ENCODE measurements at regions not wholly inside any gene's neighbourhood (a gene's known extent, or its start where the extent isn't known, plus 50 kb on each side); places are given as distances from the start of the nearest gene placed in this dataset.

DNA sequence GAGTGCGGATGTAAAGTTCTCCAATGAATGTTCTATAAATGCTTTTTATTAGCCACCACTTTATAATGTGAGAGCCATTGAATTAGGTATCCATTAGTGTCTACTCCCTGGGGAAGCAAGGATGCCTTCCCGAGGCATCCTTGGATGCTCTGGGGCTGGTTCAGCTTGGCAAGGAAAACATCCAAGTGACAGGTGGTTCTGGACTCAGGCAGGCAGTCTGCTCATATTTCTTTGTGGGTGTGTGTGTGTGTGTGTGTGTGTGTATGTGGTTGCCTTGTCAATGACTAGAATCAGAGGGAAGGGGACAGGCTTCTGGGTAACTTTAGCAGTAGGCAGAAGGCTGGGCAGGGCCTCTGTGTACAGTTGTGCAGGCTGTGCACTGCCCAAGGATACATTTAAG is 149.2 kb downstream of the TSN start:
- TF ChIP-seq, protein P1, sequence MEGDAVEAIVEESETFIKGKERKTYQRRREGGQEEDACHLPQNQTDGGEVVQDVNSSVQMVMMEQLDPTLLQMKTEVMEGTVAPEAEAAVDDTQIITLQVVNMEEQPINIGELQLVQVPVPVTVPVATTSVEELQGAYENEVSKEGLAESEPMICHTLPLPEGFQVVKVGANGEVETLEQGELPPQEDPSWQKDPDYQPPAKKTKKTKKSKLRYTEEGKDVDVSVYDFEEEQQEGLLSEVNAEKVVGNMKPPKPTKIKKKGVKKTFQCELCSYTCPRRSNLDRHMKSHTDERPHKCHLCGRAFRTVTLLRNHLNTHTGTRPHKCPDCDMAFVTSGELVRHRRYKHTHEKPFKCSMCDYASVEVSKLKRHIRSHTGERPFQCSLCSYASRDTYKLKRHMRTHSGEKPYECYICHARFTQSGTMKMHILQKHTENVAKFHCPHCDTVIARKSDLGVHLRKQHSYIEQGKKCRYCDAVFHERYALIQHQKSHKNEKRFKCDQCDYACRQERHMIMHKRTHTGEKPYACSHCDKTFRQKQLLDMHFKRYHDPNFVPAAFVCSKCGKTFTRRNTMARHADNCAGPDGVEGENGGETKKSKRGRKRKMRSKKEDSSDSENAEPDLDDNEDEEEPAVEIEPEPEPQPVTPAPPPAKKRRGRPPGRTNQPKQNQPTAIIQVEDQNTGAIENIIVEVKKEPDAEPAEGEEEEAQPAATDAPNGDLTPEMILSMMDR (IDR thresholded peaks at IDR 0.05) = no peak
- TF ChIP-seq EZH2 (IDR thresholded peaks at IDR 0.05; ENCODE audit: borderline replicate concordance, insufficient read depth, low read depth, low read length, poor library complexity, severe bottlenecking) = no peak
